ENCODE measurements at regions not wholly inside any gene's neighbourhood (a gene's known extent, or its start where the extent isn't known, plus 50 kb on each side); places are given as distances from the start of the nearest gene placed in this dataset.

GRCh38 chr9:72440378-72440777, 75.4 kb upstream of the ZFAND5 start:
- TF ChIP-seq CTCF (IDR thresholded peaks at IDR 0.05 in 4 of 5, conservative IDR thresholded peaks at IDR 0.05 in 1 of 5) (no peak), POLR2A (IDR thresholded peaks at IDR 0.05) (no peak)

Measured in gastrocnemius medialis (tissue), 4 donors.